ENCODE measurements at regions not wholly inside any gene's neighbourhood (a gene's known extent, or its start where the extent isn't known, plus 50 kb on each side); places are given as distances from the start of the nearest gene placed in this dataset.

GRCh38 chr3:30227571-30228301, 378.7 kb upstream of the TGFBR2 start:
- no peak for TF ChIP-seq CTCF (conservative IDR thresholded peaks at IDR 0.05)
- TF ChIP-seq ZFX (IDR thresholded peaks at IDR 0.05): no peak
